ENCODE measurements at regions not wholly inside any gene's neighbourhood (a gene's known extent, or its start where the extent isn't known, plus 50 kb on each side); places are given as distances from the start of the nearest gene placed in this dataset.

GRCh38 chr16:35140293-35140986, 1681.0 kb downstream of the TP53TG3F start:
- TF ChIP-seq CTCF (IDR thresholded peaks at IDR 0.05) = no peak
- Mint-ChIP-seq H3K9me3 (peaks cover 5 to 15% of the 10 kb centered on the region in 2 donors), H3K36me3 (peaks cover 14% of the 10 kb centered on the region), H3K4me1 (no peaks in the 10 kb centered on the region), H3K27me3 (ENCODE audit: low read depth in 2 of 2) (no peaks in the 10 kb centered on the region), H3K4me3 (no peak overlapping the region), H3K27ac (no peak overlapping the region)
- H3K9me3 ChIP-seq (ENCODE audit: control insufficient read depth, insufficient read depth, low read length) = peaks cover 53% of the 10 kb centered on the region
- intact Hi-C loops (cut with micrococcal nuclease) = no loop called here
- H3K27me3 ChIP-seq (ENCODE audit: control insufficient read depth, insufficient read depth, low read length) = no peaks in the 10 kb centered on the region
- no peaks in the 10 kb centered on the region for H3K36me3 ChIP-seq (ENCODE audit: control insufficient read depth, insufficient read depth, low read length)
- no peak overlapping the region for H3K4me3 ChIP-seq (ENCODE audit: low read length)
- ATAC-seq (no peak), DNase-seq (no peak)
- 83% methylated on average over 33 of the region's 33 CpGs for WGBS (ENCODE audit: insufficient coverage)
- H3K4me1 ChIP-seq (ENCODE audit: control insufficient read depth, insufficient read depth, low read length) = no peaks in the 10 kb centered on the region
- no peak overlapping the region for H3K27ac ChIP-seq (ENCODE audit: low read length)

GRCh38 chr16:35141303-35141702, 1681.9 kb downstream of the TP53TG3F start:
- DNase-seq (no peak), ATAC-seq (no peak)
- Histone ChIP-seq H3K27ac (ENCODE audit: low read length) (no peak overlapping the region), H3K9me3 (ENCODE audit: control insufficient read depth, insufficient read depth, low read length) (peaks cover 56% of the 10 kb centered on the region), H3K27me3 (ENCODE audit: control insufficient read depth, insufficient read depth, low read length) (no peaks in the 10 kb centered on the region), H3K36me3 (ENCODE audit: control insufficient read depth, insufficient read depth, low read length) (no peaks in the 10 kb centered on the region), H3K4me1 (ENCODE audit: control insufficient read depth, insufficient read depth, low read length) (no peaks in the 10 kb centered on the region), H3K4me3 (ENCODE audit: low read length) (no peak overlapping the region)
- H3K4me1 Mint-ChIP-seq = no peaks in the 10 kb centered on the region
- no peak for TF ChIP-seq CTCF (IDR thresholded peaks at IDR 0.05)
- peaks cover 14% of the 10 kb centered on the region for H3K36me3 Mint-ChIP-seq
- H3K9me3 Mint-ChIP-seq = peaks cover 5 to 15% of the 10 kb centered on the region in 2 donors
- no peaks in the 10 kb centered on the region for H3K27me3 Mint-ChIP-seq (ENCODE audit: low read depth in 2 of 2)
- intact Hi-C loops (cut with micrococcal nuclease) = no loop called here
- H3K27ac Mint-ChIP-seq = no peak overlapping the region
- WGBS (ENCODE audit: insufficient coverage) = 79% methylated on average over 18 of the region's 18 CpGs
- H3K4me3 Mint-ChIP-seq = no peak overlapping the region

GRCh38 chr16:35142147-35142808, 1682.9 kb downstream of the TP53TG3F start:
- H3K27me3 ChIP-seq (ENCODE audit: control insufficient read depth, insufficient read depth, low read length) = no peaks in the 10 kb centered on the region
- H3K9me3 ChIP-seq (ENCODE audit: control insufficient read depth, insufficient read depth, low read length) = peaks cover 65% of the 10 kb centered on the region
- ATAC-seq (no peak), DNase-seq (no peak)
- H3K36me3 Mint-ChIP-seq = peaks cover 14% of the 10 kb centered on the region
- TF ChIP-seq CTCF (IDR thresholded peaks at IDR 0.05) = no peak
- peaks cover 5 to 15% of the 10 kb centered on the region in 2 donors for H3K9me3 Mint-ChIP-seq
- no peaks in the 10 kb centered on the region for H3K4me1 ChIP-seq (ENCODE audit: control insufficient read depth, insufficient read depth, low read length)
- intact Hi-C loops (cut with micrococcal nuclease) = no loop called here
- H3K27ac ChIP-seq (ENCODE audit: low read length) = no peak overlapping the region
- H3K27ac Mint-ChIP-seq = no peak overlapping the region
- no peaks in the 10 kb centered on the region for H3K4me1 Mint-ChIP-seq
- WGBS (ENCODE audit: insufficient coverage) = 78% methylated on average over 6 of the region's 6 CpGs
- H3K4me3 ChIP-seq (ENCODE audit: low read length) = no peak overlapping the region
- no peaks in the 10 kb centered on the region for H3K36me3 ChIP-seq (ENCODE audit: control insufficient read depth, insufficient read depth, low read length)
- H3K4me3 Mint-ChIP-seq = no peak overlapping the region
- no peaks in the 10 kb centered on the region for H3K27me3 Mint-ChIP-seq (ENCODE audit: low read depth in 2 of 2)

Data from natural killer cell (primary cell).